Right lobe of liver (tissue), 4 donors: ENCODE measurements at regions not wholly inside any gene's neighbourhood (a gene's known extent, or its start where the extent isn't known, plus 50 kb on each side); places are given as distances from the start of the nearest gene placed in this dataset.

ENCODE experiments used
- CTCF ChIP-seq, 4 donors: fragments of 200-600 bp in 3 of 4; fragments of 450-650 bp in 1 of 4; IDR thresholded peaks; one replicate each; pipeline versions ENCODE4 v1.5.1 to v1.8.0; 2016 to 2022; ENCODE audit warnings: antibody characterized with exemption in 4 of 4, mild to moderate bottlenecking in 2 of 4
- POLR2A ChIP-seq: fragments of 450-650 bp; IDR thresholded peaks from one replicate; pipeline ENCODE4 v1.6.1; 2017; ENCODE audit warnings: antibody characterized with exemption, mild to moderate bottlenecking
- donor health status: DM: no; HTN: no; CAD: no.
- donor health status: DM: no; HTN: no; CAD: no.
- donor health status: DM: no; HTN: yes; CAD: no.

- TF ChIP-seq CTCF (IDR thresholded peaks at IDR 0.05) = peak; percentile 46 to 65 (median 62)
- no peak for TF ChIP-seq POLR2A
Measured at GRCh38 chr2:122451040-122451439, 695.6 kb downstream of the TSN start.
